ENCODE measurements at regions not wholly inside any gene's neighbourhood (a gene's known extent, or its start where the extent isn't known, plus 50 kb on each side); places are given as distances from the start of the nearest gene placed in this dataset.

DNA sequence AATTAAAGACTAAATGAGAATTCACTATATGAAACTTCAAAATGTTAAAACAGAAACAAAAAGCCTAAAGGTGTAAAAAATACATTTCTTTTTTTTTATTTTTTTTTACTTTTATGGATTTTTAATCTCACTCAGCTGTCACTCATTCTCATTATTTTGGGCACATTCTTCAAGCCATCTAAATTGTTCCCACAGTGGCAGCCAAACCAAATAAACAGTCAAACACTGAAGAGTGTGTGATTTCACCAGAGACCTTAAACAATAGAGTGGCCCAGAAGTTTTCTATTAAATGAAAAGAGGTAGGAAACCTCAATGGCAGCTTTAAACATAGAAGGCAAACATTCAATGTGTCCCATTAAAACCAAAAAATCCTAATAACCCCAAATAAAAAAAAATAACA is 616.1 kb downstream of the OTOL1 start:
- FAIRE-seq (no peak), DNase-seq (ENCODE audit: insufficient read length, low spot score) (no peak)
- no peak for TF ChIP-seq CTCF (IDR thresholded peaks at IDR 0.05; ENCODE audit: insufficient read depth, missing control alignments)

DNA sequence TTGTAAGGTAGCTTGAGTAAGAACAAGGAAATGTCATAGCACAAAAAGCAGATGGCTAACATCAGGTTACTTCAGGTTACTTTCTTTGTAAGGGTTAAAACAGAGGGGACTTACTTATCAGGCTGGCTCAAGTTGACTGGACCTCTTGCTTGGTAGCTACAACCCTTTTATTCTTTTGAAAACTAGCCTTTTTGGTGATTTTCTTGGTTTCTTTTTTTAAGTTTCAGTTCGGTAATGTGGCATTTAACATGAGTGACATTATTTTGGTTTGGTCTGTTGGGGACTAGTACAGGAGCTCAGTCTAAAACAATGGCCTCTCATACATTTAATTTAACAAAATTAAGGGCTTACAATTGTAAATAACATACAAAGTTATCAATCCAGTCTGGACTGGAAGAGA is 621.4 kb downstream of the OTOL1 start:
- DNase-seq (ENCODE audit: insufficient read length, low spot score) = no peak
- no peak for TF ChIP-seq CTCF (IDR thresholded peaks at IDR 0.05; ENCODE audit: insufficient read depth, missing control alignments)
- FAIRE-seq = no peak

- no peak for TF ChIP-seq CTCF (IDR thresholded peaks at IDR 0.05; ENCODE audit: insufficient read depth, missing control alignments)
- DNase-seq (ENCODE audit: insufficient read length, low spot score) (no peak), FAIRE-seq (no peak)
These were observed 623.0 kb downstream of the OTOL1 start for GRCh38 chr3:162119651-162120050.

- FAIRE-seq (no peak), DNase-seq (ENCODE audit: insufficient read length, low spot score) (no peak)
- no peak for TF ChIP-seq CTCF (IDR thresholded peaks at IDR 0.05; ENCODE audit: insufficient read depth, missing control alignments)
These were observed 625.8 kb downstream of the OTOL1 start for GRCh38 chr3:162122405-162122804.

DNA sequence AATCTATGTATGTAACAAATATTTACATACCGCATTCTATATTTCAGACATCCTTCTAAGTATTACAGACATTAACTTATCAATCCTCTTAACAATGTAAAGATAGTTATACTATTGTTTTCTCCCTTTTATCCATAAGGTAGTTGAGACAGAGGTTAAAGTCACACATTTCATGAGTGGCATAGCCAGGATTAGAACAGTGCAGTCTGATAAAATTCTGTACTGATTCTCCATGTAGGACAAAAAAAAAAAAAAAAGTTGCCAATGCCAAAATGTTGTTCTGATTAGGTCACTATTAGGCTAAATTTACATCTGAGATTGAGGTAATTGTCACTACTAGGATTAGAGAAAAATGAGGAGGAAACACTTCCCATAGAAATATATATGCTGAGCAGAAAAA is 629.2 kb downstream of the OTOL1 start:
- DNase-seq (ENCODE audit: insufficient read length, low spot score) (no peak), FAIRE-seq (no peak)
- TF ChIP-seq CTCF (IDR thresholded peaks at IDR 0.05; ENCODE audit: insufficient read depth, missing control alignments) = no peak

DNA sequence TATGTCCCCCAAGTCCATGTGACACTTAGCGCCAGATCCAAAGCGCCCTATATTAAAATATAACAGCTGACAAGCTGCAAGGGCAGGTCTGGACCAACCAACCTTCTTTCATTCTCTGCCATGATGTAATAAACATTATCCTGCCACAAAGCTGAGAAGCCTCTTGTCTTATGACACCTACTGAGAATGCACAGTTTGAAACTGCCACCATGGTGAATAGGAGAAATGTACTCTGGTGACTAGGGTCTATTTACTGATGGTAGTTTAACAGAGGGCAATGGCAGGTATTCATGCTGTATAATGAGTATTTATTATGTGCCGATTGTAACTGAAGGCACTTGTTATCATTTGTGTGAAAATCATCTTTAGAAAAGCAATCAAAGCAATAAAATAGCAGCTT is 634.0 kb downstream of the OTOL1 start:
- DNase-seq (ENCODE audit: insufficient read length, low spot score) (no peak), FAIRE-seq (no peak)
- no peak for TF ChIP-seq CTCF (IDR thresholded peaks at IDR 0.05; ENCODE audit: insufficient read depth, missing control alignments)

DNA sequence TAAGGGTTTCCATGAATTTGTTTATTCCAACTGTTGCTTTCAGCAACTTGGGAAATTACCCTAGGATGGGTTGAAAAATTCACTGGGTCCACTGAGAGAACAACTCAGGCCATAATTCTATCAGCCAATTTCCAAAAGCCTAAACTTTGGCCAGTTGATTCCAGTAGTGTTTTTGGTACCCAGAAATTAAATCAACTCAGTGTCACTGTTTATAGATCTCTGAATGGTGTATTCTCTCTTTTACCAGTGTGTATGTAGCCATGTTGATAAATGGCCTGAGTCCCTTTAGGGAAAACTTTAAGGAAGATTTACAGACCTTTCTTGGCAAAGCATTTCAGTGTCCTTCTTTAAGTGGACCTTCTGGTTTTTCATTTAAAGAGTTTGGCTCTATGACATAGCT is 636.4 kb downstream of the OTOL1 start:
- DNase-seq (ENCODE audit: insufficient read length, low spot score) = no peak
- FAIRE-seq = no peak
- no peak for TF ChIP-seq CTCF (IDR thresholded peaks at IDR 0.05; ENCODE audit: insufficient read depth, missing control alignments)
